Vagina (tissue), 2 donors: ENCODE measurements at regions not wholly inside any gene's neighbourhood (a gene's known extent, or its start where the extent isn't known, plus 50 kb on each side); places are given as distances from the start of the nearest gene placed in this dataset.
"Not testable (repeated sequence)": the region's sequence is repeated elsewhere in the genome, so short reads cannot be mapped to it uniquely, and the experiment has no call there.

ENCODE experiments used
- DNase-seq, 2 donors: peaks; one replicate each; pipeline ENCODE4 v3.0.0-alpha.2; 2017; ENCODE audit errors: extremely low spot score in 2 of 2
- H3K27ac ChIP-seq: fragments of 200-600 bp; sonication (generic); one replicate; pipeline ENCODE4 v1.5.1; 2019
- H3K27me3 ChIP-seq: fragments of 200-600 bp; sonication (generic); one replicate; pipeline ENCODE4 v1.5.1; 2019
- H3K36me3 ChIP-seq, 2 donors: fragments of 200-600 bp; sonication (generic); one replicate each; pipeline ENCODE4 v1.5.1; 2017 to 2019
- H3K4me1 ChIP-seq: fragments of 200-600 bp; sonication (generic); one replicate; pipeline ENCODE4 v1.5.1; 2019
- H3K4me3 ChIP-seq, 2 donors: fragments of 200-600 bp; sonication (generic); 1 replicate in 1 of 2; 2 replicates in 1 of 2; pipeline ENCODE4 v1.5.1; 2016 to 2019
- H3K9me3 ChIP-seq: fragments of 200-600 bp; sonication (generic); one replicate; pipeline ENCODE4 v1.5.1; 2019
- intact Hi-C: fragments of 100-400 bp; cut with DNase I; formaldehyde crosslinking; loops from one replicate; pipeline ENCODE4 v1.15.1; 2023

DNA sequence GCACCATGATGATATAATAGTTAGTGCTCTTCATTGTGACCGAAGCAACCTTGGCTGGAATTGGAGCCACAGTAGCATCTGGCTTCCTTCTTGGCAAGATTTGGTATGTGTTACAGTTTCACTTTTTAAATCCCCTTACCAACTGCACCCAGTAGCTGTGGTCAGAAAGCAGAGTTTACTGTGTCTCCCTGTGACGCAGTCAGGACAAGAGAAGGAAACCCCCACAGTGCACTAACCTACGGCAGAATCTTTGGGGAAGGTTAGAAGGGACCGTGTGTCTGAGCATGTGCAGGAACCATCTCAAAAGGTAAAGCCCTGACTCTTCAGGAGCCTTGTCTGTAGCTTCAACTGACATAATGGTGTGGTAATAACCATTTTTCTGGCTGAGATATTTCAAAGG is 138.4 kb downstream of the FAM72C start:
- H3K9me3 ChIP-seq, H3K36me3 ChIP-seq, DNase-seq, H3K4me3 ChIP-seq, H3K27ac ChIP-seq, H3K27me3 ChIP-seq, intact Hi-C loops, H3K4me1 ChIP-seq: not testable (repeated sequence)

GRCh38 chr1:143832379-143832716 is 139.4 kb downstream of the FAM72C start:
- H3K4me1 ChIP-seq, intact Hi-C loops, H3K27me3 ChIP-seq, H3K27ac ChIP-seq, H3K9me3 ChIP-seq, H3K36me3 ChIP-seq, H3K4me3 ChIP-seq, DNase-seq: not testable (repeated sequence)

- H3K36me3 ChIP-seq, H3K4me1 ChIP-seq, H3K9me3 ChIP-seq, H3K27ac ChIP-seq, H3K4me3 ChIP-seq, DNase-seq, H3K27me3 ChIP-seq, intact Hi-C loops: not testable (repeated sequence)
Measured at GRCh38 chr1:143831479-143832378, 140.1 kb downstream of the FAM72C start.

GRCh38 chr1:143826162-143826561 is 145.6 kb downstream of the FAM72C start:
- H3K9me3 ChIP-seq, H3K4me1 ChIP-seq, DNase-seq, intact Hi-C loops, H3K27ac ChIP-seq, H3K27me3 ChIP-seq, H3K4me3 ChIP-seq, H3K36me3 ChIP-seq: not testable (repeated sequence)

DNA sequence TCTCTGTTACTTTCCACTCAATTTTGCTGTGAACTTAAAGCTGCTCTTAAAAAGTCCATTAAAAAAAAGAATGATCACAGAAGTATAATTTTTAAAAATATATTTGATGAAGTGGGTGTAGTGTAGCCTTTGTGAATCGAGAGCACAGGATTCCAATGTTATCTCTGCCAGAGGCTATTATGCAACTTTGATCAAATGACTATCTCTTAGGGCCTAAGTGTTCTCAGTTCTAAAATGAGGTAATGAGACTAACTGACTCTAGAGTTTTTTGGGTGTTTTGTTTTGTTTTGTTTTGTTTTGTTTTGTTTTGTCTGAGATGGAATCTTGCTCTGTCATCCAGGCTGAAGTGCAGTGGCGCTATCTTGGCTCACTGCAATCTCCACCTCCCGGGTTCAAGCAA is 147.5 kb downstream of the FAM72C start:
- H3K27me3 ChIP-seq, H3K4me3 ChIP-seq, H3K9me3 ChIP-seq, intact Hi-C loops, H3K27ac ChIP-seq, H3K4me1 ChIP-seq, H3K36me3 ChIP-seq, DNase-seq: not testable (repeated sequence)

DNA sequence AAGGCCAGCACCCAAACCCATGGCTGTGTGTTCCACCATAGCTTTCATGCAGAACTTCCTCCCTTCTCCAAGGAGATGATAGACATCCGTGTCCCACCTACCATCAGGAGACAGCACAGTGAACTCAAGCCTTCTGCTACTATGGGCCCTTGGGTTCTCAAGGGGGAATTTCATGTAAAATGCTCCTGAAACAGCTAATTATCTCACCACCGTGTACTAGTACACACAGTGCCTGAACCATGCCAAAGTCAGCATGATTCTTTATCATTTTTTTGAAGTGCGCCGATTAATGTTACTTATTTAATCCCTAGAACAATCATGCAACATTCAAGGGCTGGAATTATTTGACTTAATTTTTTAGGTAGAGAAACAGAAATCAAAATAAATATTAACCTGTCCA is 151.7 kb downstream of the FAM72C start:
- DNase-seq, H3K4me3 ChIP-seq, H3K27me3 ChIP-seq, intact Hi-C loops, H3K27ac ChIP-seq, H3K4me1 ChIP-seq, H3K9me3 ChIP-seq, H3K36me3 ChIP-seq: not testable (repeated sequence)

- H3K4me1 ChIP-seq, H3K27me3 ChIP-seq, H3K27ac ChIP-seq, H3K4me3 ChIP-seq, DNase-seq, H3K9me3 ChIP-seq, H3K36me3 ChIP-seq, intact Hi-C loops: not testable (repeated sequence)
Measured at GRCh38 chr1:143816369-143816768, 155.4 kb downstream of the FAM72C start.

DNA sequence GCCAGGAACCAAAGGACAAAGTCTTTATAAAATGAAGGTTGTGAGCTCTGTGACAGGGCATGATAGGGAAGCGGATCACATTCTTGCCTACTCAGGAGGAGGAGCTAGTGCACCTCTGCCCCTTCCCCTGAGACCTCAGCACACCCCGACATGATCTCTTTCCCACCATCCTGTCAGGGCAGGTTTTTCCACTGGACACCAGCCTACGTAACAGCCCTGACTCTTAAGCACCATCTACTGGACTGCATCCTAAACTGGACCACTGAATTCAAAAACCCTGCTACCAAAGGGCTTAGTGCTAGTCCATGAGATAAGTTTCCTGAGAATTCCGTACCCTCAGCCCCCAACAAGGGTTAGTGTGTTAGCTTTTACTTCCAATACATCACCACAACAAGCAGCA is 166.4 kb downstream of the FAM72C start:
- H3K4me1 ChIP-seq, H3K4me3 ChIP-seq, H3K27me3 ChIP-seq, H3K27ac ChIP-seq, DNase-seq, H3K9me3 ChIP-seq, H3K36me3 ChIP-seq, intact Hi-C loops: not testable (repeated sequence)

DNA sequence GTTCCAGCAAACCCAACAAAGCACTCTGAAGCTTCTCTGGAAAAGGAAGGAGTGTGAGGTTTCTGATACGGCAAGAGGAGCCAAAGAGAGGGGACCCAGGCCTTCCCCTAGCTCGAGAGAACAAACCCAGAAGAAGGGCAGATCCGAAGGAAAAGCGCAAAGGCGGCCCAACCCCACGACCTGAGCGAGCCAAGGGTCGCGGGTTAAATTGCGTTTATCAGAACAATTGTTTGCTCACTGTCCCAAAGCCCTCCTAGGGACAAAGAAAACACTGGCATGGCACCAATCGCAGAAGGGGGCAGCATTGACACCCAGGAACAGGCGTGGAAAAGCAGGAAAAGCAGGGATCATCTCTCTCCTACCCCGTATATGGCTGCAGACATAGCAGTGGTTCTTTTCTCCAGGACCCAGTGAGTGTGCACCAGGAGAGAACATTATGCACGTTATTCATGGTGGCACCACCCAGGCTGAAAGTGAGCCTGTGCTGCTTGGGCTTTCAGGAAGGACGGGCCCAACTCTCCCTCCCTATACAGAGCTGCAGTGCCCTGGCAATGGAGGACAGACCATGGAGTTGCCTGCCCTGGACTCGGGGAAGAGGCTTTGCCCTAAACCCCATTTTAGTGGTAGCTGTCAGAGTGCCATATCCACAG is 167.0 kb downstream of the FAM72C start:
- DNase-seq, H3K36me3 ChIP-seq, H3K27ac ChIP-seq, H3K9me3 ChIP-seq, H3K4me3 ChIP-seq, H3K4me1 ChIP-seq, H3K27me3 ChIP-seq, intact Hi-C loops: not testable (repeated sequence)

- H3K4me3 ChIP-seq: peak overlapping the region in 1 of 2 donors; percentile 26
- H3K4me1 ChIP-seq, H3K27me3 ChIP-seq, H3K27ac ChIP-seq, H3K9me3 ChIP-seq, H3K36me3 ChIP-seq, intact Hi-C loops: not testable (repeated sequence)
- DNase-seq: peak in 1 of 2 donors; percentile 27
Measured at GRCh38 chr1:143803927-143804411, 167.8 kb downstream of the FAM72C start.

- H3K27me3 ChIP-seq, H3K4me3 ChIP-seq, H3K27ac ChIP-seq, H3K36me3 ChIP-seq, intact Hi-C loops, DNase-seq, H3K9me3 ChIP-seq, H3K4me1 ChIP-seq: not testable (repeated sequence)
Measured at GRCh38 chr1:143803095-143803494, 168.7 kb downstream of the FAM72C start.

- intact Hi-C loops, H3K36me3 ChIP-seq, DNase-seq, H3K4me1 ChIP-seq, H3K27ac ChIP-seq, H3K27me3 ChIP-seq, H3K4me3 ChIP-seq, H3K9me3 ChIP-seq: not testable (repeated sequence)
Measured at GRCh38 chr1:143799568-143800187, 172.1 kb downstream of the FAM72C start.

DNA sequence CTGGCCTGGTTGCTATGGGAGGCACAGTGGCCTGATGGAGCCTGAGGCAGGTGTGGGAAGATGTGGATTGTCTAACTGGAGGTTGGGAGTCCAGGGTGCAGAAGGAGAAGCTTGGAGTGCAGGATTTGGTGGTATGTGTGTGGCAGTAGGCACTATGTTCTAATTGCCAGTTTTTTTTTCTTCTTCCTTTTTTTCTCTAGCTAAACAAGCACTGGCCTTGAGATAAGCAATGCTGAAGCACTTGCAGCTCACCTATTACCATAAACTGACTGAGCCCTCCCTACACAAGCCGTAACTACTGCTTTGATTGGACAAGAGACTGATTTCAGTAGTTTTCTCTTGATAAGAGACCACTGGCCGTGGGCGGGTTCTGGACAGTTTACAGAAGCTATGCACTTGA is 175.4 kb downstream of the FAM72C start:
- H3K9me3 ChIP-seq, DNase-seq, H3K27me3 ChIP-seq, H3K4me3 ChIP-seq, intact Hi-C loops, H3K36me3 ChIP-seq, H3K4me1 ChIP-seq, H3K27ac ChIP-seq: not testable (repeated sequence)
